Ishikawa (cell line): ENCODE measurements at regions not wholly inside any gene's neighbourhood (a gene's known extent, or its start where the extent isn't known, plus 50 kb on each side); places are given as distances from the start of the nearest gene placed in this dataset.

Experiments
- CEBPB ChIP-seq: IDR thresholded peaks from 2 replicates; pipeline ENCODE4 v1.6.1; 2012
- CREB1 ChIP-seq: IDR thresholded peaks from 2 replicates; pipeline ENCODE4 v1.6.1; 2012; ENCODE audit warnings: low read depth
- EGR1 ChIP-seq: IDR thresholded peaks from 2 replicates; pipeline ENCODE4 v1.6.1; 2012
- EP300 ChIP-seq: IDR thresholded peaks from 2 replicates; pipeline ENCODE4 v1.6.1; 2012; ENCODE audit warnings: borderline replicate concordance
- FOXM1 ChIP-seq: IDR thresholded peaks from 2 replicates; pipeline ENCODE4 v1.6.1; 2012; ENCODE audit warnings: low read depth, borderline replicate concordance
- MAX ChIP-seq: IDR thresholded peaks from 2 replicates; pipeline ENCODE4 v1.6.1; 2012
- NFIC ChIP-seq: IDR thresholded peaks from 2 replicates; pipeline ENCODE4 v1.6.1; 2012
- RAD21 ChIP-seq: IDR thresholded peaks from 2 replicates; pipeline ENCODE4 v1.6.1; 2012; ENCODE audit warnings: low read depth
- REST ChIP-seq: IDR thresholded peaks from 2 replicates; pipeline ENCODE4 v1.6.1; 2012; ENCODE audit warnings: low read depth, mild to moderate bottlenecking
- TAF1 ChIP-seq: IDR thresholded peaks from 2 replicates; pipeline ENCODE4 v1.6.1; 2012; ENCODE audit warnings: low read depth, mild to moderate bottlenecking
- TCF12 ChIP-seq: IDR thresholded peaks from 2 replicates; pipeline ENCODE4 v1.6.1; 2012; ENCODE audit warnings: low read depth
- TEAD4 ChIP-seq: IDR thresholded peaks from 2 replicates; pipeline ENCODE4 v1.6.1; 2012
- USF1 ChIP-seq: IDR thresholded peaks from 2 replicates; pipeline ENCODE4 v1.6.1; 2012
- YY1 ChIP-seq: IDR thresholded peaks from 2 replicates; pipeline ENCODE4 v1.6.1; 2012; ENCODE audit warnings: low read depth
- ZBTB7A ChIP-seq: IDR thresholded peaks from 2 replicates; pipeline ENCODE4 v1.6.1; 2012; ENCODE audit warnings: low read depth

GRCh38 chr5:61766141-61766540 lies 434.1 kb downstream of the ZSWIM6 start:
- TF ChIP-seq CEBPB (no peak), TCF12 (no peak), CREB1 (no peak), USF1 (no peak), YY1 (no peak), REST (no peak), FOXM1 (no peak), EP300 (no peak), MAX (no peak), NFIC (no peak), EGR1 (no peak), ZBTB7A (no peak), RAD21 (no peak), TEAD4 (no peak), TAF1 (no peak)

- TF ChIP-seq USF1 (no peak), TAF1 (no peak), CEBPB (no peak), RAD21 (no peak), CREB1 (no peak), FOXM1 (no peak), REST (no peak), TEAD4 (no peak), ZBTB7A (no peak), EP300 (no peak), NFIC (no peak), TCF12 (no peak), YY1 (no peak)
Measured at GRCh38 chr5:61767231-61768080, 435.4 kb downstream of the ZSWIM6 start.

- TF ChIP-seq REST = no peak
- peak; percentile 64 for TF ChIP-seq RAD21
- no peak for TF ChIP-seq USF1
Measured at GRCh38 chr5:61768692-61769281, 436.7 kb downstream of the ZSWIM6 start.

GRCh38 chr5:61771062-61771461 lies 439.0 kb downstream of the ZSWIM6 start:
- TF ChIP-seq TCF12 (no peak), NFIC (no peak)
